ENCODE measurements at regions not wholly inside any gene's neighbourhood (a gene's known extent, or its start where the extent isn't known, plus 50 kb on each side); places are given as distances from the start of the nearest gene placed in this dataset.
A peak's percentile ranks its signal among the peaks of the same experiment; 100 is the strongest.
"Not testable (repeated sequence)": the region's sequence is repeated elsewhere in the genome, so short reads cannot be mapped to it uniquely, and the experiment has no call there.

- no peak for DNase-seq
Measured at GRCh38 chr2:166727095-166727494, 161.2 kb upstream of the XIRP2 start.

DNA sequence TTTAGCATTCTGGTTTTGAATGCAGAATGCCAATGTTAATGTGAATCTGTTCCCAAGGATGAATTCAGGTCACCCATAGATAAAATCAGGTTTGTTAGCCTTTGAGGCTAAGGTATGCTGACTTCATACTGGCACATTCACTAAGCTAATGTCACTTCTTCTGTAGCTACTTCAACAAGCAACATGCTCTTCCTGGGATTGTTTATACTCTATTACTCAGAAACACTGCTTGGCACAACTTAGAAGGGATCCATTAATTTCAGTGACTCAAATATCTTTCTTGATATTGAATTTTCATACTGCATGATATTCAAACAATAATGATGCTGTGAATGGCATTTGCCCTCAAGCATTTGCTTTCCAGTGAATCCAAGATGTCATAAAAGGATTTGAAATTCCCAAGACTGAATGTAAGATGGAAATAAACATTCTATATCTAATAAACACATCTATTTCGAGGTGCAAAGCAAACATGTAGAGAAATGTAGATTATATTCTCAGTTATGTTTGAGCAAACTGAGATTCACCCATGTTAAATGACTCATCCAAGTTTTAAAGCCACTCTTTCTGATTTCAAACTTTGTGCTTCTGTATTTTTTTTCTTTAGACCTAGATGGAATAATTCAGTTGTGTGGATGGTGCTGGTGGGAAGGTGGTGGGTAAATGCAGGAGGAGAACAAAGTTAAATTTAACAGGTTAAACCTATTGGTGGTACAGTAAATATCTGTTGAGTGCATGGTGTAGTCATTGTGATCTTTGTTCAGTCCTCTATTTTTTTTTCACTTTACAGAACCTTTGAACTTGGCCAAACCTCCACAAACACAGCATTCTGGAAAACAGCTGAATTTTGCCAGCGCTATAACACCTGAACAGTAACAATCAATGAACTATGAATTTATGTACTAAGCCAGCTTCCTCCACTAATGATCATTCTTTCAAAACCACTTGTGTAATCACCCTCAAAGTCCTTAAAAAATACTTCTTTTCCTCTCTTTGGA is 162.1 kb upstream of the XIRP2 start:
- no peak for DNase-seq

- DNase-seq, result no peak
Measured at GRCh38 chr2:166716968-166717367, 171.3 kb upstream of the XIRP2 start.

- DNase-seq, result no peak
Measured at GRCh38 chr2:166700079-166700478, 188.2 kb upstream of the XIRP2 start.

DNA sequence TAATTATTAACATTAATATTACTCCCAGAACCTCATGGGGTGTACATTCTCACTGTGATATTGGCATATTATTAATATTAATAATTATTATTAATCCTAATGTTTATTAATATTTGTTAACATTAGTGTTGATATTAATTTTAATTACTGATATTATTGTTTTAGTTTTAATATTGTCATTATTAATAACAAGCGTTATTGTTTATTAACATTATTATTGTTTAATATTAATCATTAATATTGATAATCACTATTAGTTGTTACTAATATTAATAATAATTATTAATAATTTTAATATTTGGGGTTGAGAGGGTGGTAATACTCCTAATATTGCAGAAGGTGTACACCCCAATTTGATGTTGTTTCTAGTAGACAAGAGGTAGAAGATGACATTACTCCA is 193.1 kb upstream of the XIRP2 start:
- DNase-seq, result no peak

GRCh38 chr2:166686057-166686456 is 192.0 kb upstream of the SCN7A start:
- DNase-seq, result not testable (repeated sequence)

DNA sequence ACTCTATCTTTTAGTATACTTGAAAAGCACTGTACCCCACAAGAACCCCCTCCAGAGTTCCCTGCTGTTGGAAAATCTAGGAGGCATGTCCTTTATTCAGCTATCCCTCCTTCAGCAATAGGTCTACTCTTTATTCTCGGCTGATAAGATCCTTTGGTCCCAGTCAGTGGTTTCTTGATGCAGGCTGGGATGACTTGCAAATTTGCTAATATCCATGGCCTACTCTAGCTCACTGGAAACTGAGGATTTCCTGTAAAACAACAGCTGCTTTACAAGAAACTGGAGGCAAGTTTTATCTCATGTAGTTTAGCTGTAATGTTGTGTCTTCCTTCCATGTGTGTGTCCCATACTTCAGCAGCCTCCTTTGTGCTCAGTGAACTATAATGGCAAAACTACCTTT is 183.9 kb upstream of the SCN7A start:
- no peak for DNase-seq

DNA sequence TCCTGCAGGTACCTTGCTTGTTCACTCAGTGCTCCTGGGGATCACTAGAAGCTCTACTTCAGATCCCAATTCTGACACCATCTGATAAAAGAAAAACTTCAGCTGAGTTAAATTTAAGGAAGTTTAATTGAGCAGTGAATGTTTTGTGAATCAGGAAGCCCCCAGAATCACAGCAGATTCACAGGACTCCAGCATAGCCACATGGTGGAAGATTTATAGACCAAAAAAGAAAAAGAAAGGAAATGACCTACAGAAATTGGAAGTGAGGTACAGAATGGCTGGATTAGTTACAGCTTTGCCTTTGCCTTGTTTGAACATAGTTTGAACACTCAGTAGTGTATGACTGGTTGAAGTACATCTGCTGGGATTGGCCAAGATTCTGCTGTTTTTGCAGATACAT is 182.7 kb upstream of the SCN7A start:
- DNase-seq, result no peak

GRCh38 chr2:166675553-166675952 is 181.5 kb upstream of the SCN7A start:
- DNase-seq, result no peak

DNA sequence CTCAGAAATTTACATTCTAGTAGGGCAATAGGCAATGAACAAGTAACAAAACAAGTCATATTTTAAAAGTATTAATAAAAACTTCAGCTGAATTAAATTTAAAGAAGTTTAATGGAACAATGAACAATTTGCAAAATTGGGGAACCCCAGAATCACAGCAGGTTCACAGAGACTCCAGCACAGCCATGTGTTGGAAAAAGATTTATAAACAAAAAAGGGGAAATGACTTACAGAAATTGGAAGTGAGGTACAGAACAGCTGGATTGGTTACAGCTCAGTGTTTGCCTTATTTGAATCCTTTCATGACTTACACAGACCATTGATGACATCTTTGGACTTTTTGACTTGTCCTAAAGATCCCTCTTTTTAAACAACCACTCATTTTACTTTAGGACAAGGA is 179.9 kb upstream of the SCN7A start:
- no peak for DNase-seq

DNA sequence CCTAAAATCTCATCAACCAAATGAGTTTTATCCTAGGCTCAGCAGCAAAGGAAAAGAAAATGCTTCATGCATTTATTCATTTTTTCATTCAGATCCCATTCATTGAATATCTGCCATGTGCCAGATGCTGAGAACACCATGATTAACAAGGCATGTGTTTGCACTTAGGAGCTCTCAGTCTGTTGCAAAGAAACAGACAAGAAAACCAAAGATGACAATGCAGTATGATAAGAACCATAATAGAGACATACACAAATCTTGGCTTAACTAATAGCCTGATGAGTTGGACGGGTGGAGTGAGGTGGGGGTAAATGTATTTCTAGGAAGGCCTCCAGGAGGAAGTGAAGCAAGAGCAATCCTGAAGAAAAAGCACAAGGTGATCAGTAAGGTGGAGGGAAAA is 177.8 kb upstream of the SCN7A start:
- DNase-seq, result no peak

DNA sequence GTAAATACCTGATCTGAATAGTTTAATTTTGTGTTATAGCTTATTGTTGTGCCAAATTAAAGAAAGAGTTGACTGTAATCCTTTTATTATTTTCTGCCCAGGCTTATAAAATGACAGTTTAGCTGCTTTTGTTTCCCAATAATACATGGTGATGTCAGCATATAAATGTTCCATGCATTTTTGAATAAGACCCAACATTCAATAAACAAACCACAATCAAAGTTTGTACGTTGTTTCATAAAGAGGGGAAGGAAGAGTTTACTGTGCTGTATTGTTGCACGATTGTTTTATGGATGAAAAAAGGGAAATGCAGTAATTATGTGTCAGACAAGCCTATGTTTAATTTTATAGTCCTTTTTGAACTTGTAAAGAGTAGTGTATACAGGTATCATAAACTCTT is 177.2 kb upstream of the SCN7A start:
- DNase-seq, result no peak

DNA sequence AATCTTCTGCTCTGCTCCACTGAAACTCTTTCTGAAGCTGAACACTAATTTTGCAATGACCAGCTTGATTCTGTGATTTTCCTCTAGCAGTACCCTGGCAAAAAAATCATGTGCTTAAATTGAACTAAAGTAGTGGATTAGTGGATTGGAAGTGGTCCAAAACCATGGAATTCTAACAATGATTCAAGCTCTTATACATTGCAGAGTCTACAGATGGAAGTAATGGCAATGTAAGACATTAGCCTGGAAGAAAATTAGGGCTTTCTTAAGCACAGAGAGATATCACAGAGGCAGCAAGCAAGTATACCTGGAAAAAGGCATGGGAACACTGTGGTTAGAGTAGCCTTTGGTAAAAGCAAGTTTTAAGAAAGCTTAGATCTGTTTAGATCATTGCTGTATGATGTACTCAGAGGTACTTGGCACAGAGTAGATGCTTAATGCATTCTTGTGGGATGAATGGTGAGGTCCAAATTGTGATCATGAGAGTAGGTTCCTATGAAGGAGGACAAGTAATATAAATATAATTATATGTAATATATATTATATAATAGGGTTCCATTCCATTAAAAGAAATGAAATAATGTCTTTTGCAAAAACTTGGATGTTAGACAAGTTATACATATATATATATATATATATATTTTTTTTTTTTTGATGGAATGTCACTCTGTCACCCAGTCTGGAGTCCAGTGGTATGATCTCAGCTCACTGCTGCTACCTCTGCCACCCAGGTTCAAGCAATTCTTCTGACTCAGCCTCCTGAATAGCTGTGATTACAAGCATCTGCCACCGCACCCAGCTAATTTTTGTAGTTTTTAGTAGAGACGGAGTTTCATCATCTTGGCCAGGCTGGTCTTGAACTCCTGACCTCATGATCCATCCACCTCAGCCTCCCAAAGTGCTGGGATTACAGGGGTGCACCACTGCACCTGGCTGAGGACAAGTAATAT is 172.2 kb upstream of the SCN7A start:
- no peak for DNase-seq

DNA sequence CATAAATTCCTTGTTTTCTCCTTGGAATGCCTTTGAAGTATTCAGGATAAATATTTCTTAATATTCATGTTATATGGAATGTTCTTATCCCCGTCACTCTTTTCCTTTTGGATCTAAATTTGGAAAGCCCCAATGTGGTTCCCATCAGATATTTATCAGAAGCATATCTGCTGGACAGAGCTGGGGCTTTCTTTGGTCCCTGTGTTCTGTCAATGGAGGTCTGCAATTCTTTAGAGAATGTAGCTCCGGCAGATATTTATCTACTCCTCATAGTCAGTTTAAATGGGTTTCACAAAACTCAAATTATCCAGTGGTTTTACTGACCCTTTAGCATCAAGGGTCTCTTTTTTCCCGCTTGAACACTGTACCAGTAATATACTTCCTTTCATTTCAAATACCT is 167.8 kb upstream of the SCN7A start:
- no peak for DNase-seq

GRCh38 chr2:166661391-166661790 is 167.3 kb upstream of the SCN7A start:
- no peak for DNase-seq

GRCh38 chr2:166658901-166659300 is 164.9 kb upstream of the SCN7A start:
- DNase-seq, result no peak

DNA sequence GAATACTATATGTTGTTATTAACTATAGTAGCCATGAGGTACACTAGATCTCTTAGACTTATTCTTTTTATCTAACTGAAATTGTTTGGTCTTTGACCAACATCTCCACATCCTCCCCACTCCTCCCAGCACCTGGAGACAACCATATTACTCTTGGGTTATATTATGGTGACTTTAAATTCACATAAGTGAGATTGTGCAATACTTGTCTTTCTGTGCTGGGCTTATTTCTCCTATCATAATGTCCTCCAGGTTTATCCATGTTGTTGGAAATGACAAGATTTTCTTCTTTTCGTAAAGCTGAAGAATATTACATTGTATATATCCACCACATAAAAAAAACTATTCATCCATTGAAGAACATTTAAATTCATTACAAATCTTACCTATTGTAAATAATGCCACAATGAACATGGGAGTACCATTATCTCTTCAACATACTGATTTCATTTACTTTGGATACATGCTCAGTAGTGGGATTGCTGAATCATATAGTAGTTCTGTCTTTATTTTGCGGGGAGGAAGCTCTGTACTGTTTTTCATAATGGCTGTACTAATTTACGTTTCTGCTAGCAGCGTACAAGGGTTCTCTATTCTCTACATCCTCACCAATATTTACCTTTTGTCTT is 159.2 kb upstream of the SCN7A start:
- DNase-seq, result peak; percentile 58

GRCh38 chr2:166651991-166652390 is 157.9 kb upstream of the SCN7A start:
- DNase-seq, result no peak

DNA sequence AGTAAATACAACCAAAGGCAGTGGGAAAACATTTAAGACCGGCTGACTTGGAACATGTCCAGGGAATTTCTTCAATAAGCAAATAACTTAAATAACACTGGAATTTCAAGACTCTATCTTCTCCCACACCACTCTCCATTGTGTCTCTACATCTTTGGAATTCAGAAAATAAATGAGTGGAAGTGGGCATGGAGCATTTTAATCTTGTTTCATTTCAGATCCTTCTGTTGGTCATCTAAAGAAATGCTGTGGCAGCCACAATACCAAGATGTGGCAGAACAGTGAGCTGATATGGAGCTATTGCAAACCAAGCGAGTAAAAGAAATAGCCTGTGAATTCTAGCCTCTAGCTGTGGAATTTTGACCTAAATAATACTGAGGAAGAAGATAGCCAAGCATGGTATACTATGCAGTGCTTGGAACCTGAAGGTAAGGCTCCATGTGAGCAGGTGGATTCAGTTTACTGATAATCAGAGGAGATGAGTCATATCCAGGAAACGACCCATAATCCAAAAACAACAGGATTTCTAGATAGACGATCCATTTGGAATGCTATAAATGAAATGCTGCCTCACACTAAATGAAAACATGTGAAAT is 157.1 kb upstream of the SCN7A start:
- peak; percentile 46 for DNase-seq

GRCh38 chr2:166647935-166648334 is 153.9 kb upstream of the SCN7A start:
- DNase-seq, result no peak

DNA sequence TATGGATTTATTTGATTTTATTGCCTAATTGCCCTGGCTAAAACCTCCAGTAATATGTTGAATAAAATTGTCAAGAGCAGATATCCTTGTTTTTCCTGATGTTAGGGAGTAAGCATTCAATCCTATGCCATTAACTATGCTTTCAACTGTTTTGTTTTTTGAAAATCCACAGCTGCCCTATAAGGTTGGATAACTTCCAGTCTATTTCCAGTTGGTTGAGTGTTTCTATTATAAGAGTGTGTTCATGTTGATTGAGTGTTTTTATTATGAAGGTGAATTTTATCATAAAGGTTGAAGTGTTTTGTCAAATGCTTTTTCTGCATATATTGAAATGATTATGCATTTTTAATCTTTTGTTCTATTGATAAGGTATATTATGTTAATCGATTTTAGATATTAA is 149.9 kb upstream of the SCN7A start:
- peak; percentile 16 for DNase-seq

GRCh38 chr2:166641516-166641915 is 147.5 kb upstream of the SCN7A start:
- not testable (repeated sequence) for DNase-seq

- DNase-seq, result peak; percentile 3
Measured at GRCh38 chr2:166637051-166637450, 143.0 kb upstream of the SCN7A start.

All from NCI-H2029 (cell line).